Natural killer cell (primary cell): ENCODE measurements at regions not wholly inside any gene's neighbourhood (a gene's known extent, or its start where the extent isn't known, plus 50 kb on each side); places are given as distances from the start of the nearest gene placed in this dataset.

Source experiments
- ATAC-seq, 3 donors: fragments of 150-1000 bp in 2 of 3; fragments of 200-7000 bp in 1 of 3; cut with Tn5 transposase; 1 replicate in 1 of 3; 2 replicates in 2 of 3; pipeline ENCODE4 v1.10.0; 2021; ENCODE audit warnings: mild to moderate bottlenecking in 2 of 3, moderate library complexity in 2 of 3
- DNase-seq, 2 donors: peaks; one replicate each; pipeline versions ENCODE4 v3.0.0 to v3.0.0-alpha.2; 2013 to 2021; ENCODE audit warnings: mixed read lengths in 1 of 2
- H3K27ac ChIP-seq: one replicate; pipeline ENCODE4 v1.5.1; 2013; ENCODE audit warnings: mild to moderate bottlenecking, low read length
- H3K27me3 ChIP-seq: one replicate; pipeline ENCODE4 v1.6.1; 2013; ENCODE audit warnings: low read length; ENCODE audit not compliant: control insufficient read depth, insufficient read depth
- H3K36me3 ChIP-seq: one replicate; pipeline ENCODE4 v1.6.1; 2013; ENCODE audit warnings: low read length; ENCODE audit not compliant: control insufficient read depth, insufficient read depth
- H3K4me1 ChIP-seq: one replicate; pipeline ENCODE4 v1.6.1; 2013; ENCODE audit warnings: low read length; ENCODE audit not compliant: control insufficient read depth, insufficient read depth
- H3K4me3 ChIP-seq: one replicate; pipeline ENCODE4 v1.5.1; 2013; ENCODE audit warnings: low read length
- H3K9me3 ChIP-seq: one replicate; pipeline ENCODE4 v1.6.1; 2013; ENCODE audit warnings: low read length; ENCODE audit not compliant: control insufficient read depth, insufficient read depth
- H3K27ac Mint-ChIP-seq, 2 donors: one replicate each; pipeline ENCODE4 v1.8.0; 2022; ENCODE audit warnings: mild to moderate bottlenecking in 2 of 2, mixed read lengths in 2 of 2, moderate library complexity in 1 of 2
- H3K27me3 Mint-ChIP-seq, 2 donors: one replicate each; pipeline ENCODE4 v1.8.0; 2022; ENCODE audit warnings: low read depth in 2 of 2, mixed read lengths in 2 of 2
- H3K36me3 Mint-ChIP-seq: one replicate; pipeline ENCODE4 v1.8.0; 2022; ENCODE audit warnings: mixed read lengths
- H3K4me1 Mint-ChIP-seq, 2 donors: one replicate each; pipeline ENCODE4 v1.8.0; 2022; ENCODE audit warnings: mixed read lengths in 2 of 2
- H3K4me3 Mint-ChIP-seq: one replicate; pipeline ENCODE4 v1.8.0; 2022; ENCODE audit warnings: mild to moderate bottlenecking, moderate library complexity, mixed read lengths
- H3K9me3 Mint-ChIP-seq, 2 donors: one replicate each; pipeline ENCODE4 v1.8.0; 2022; ENCODE audit warnings: mixed read lengths in 2 of 2
- CTCF ChIP-seq: fragments of 200-600 bp; IDR thresholded peaks from one replicate; pipeline ENCODE4 v1.8.0; 2022; ENCODE audit warnings: antibody characterized with exemption
- WGBS: methylation state at CpG from one replicate; pipeline ENCODE4 v1.1.7; 2013; ENCODE audit warnings: missing lambda C conversion rate; ENCODE audit not compliant: insufficient coverage; 5-methylcytosine and 5-hydroxymethylcytosine counted together
- intact Hi-C: fragments of 100-400 bp; cut with micrococcal nuclease; formaldehyde crosslinking; loops from one replicate; pipeline ENCODE4 v1.14.2; 2022

- Mint-ChIP-seq H3K4me1 (no peaks in the 10 kb centered on the region), H3K9me3 (peaks cover 12 to 19% of the 10 kb centered on the region in 2 donors), H3K36me3 (no peaks in the 10 kb centered on the region), H3K27ac (no peak overlapping the region), H3K27me3 (no peaks in the 10 kb centered on the region), H3K4me3 (no peak overlapping the region)
- no peaks in the 10 kb centered on the region for H3K36me3 ChIP-seq
- no CpG with 5 or more reads among the region's 1 CpG for WGBS
- no peak overlapping the region for H3K4me3 ChIP-seq
- no peaks in the 10 kb centered on the region for H3K9me3 ChIP-seq
- intact Hi-C loops = no loop called here
- DNase-seq (no peak), ATAC-seq (no peak)
- H3K4me1 ChIP-seq = no peaks in the 10 kb centered on the region
- no peak overlapping the region for H3K27ac ChIP-seq
- no peaks in the 10 kb centered on the region for H3K27me3 ChIP-seq
- no peak for TF ChIP-seq CTCF
These were observed 1595.4 kb downstream of the PLA2G4A start for GRCh38 chr1:188424176-188424575.

- no peaks in the 10 kb centered on the region for H3K36me3 Mint-ChIP-seq
- H3K4me1 Mint-ChIP-seq = no peaks in the 10 kb centered on the region
- intact Hi-C loops = no loop called here
These were observed 1596.9 kb downstream of the PLA2G4A start for GRCh38 chr1:188425687-188426086.

GRCh38 chr1:188426561-188426960 is 1597.8 kb downstream of the PLA2G4A start:
- ATAC-seq = no peak
- peaks cover 15 to 22% of the 10 kb centered on the region in 2 donors for H3K9me3 Mint-ChIP-seq
- Histone ChIP-seq H3K4me3 (no peak overlapping the region), H3K4me1 (no peaks in the 10 kb centered on the region), H3K27me3 (no peaks in the 10 kb centered on the region), H3K27ac (no peak overlapping the region), H3K9me3 (no peaks in the 10 kb centered on the region), H3K36me3 (no peaks in the 10 kb centered on the region)
- TF ChIP-seq CTCF = no peak
- no peaks in the 10 kb centered on the region for H3K27me3 Mint-ChIP-seq
- H3K27ac Mint-ChIP-seq = no peak overlapping the region
- intact Hi-C loops = no loop called here
- H3K4me3 Mint-ChIP-seq = no peak overlapping the region
- H3K4me1 Mint-ChIP-seq = no peaks in the 10 kb centered on the region
- no peak for DNase-seq
- H3K36me3 Mint-ChIP-seq = no peaks in the 10 kb centered on the region

More at GRCh38 chr1:188425687-188426086, 1596.9 kb downstream of the PLA2G4A start:
- no peaks in the 10 kb centered on the region for H3K4me1 ChIP-seq
- H3K4me3 Mint-ChIP-seq = no peak overlapping the region
- H3K9me3 Mint-ChIP-seq = peaks cover 15 to 22% of the 10 kb centered on the region in 2 donors
- no peaks in the 10 kb centered on the region for H3K27me3 Mint-ChIP-seq
- no peak overlapping the region for H3K4me3 ChIP-seq
- DNase-seq (no peak), ATAC-seq (no peak)
- no peaks in the 10 kb centered on the region for H3K36me3 ChIP-seq
- H3K27ac ChIP-seq = no peak overlapping the region
- H3K27ac Mint-ChIP-seq = no peak overlapping the region
- no peaks in the 10 kb centered on the region for H3K9me3 ChIP-seq
- TF ChIP-seq CTCF = no peak
- no peaks in the 10 kb centered on the region for H3K27me3 ChIP-seq
- 75% methylated on average over 3 of the region's 4 CpGs for WGBS

GRCh38 chr1:188427642-188428041 is 1598.9 kb downstream of the PLA2G4A start:
- no CpG with 5 or more reads among the region's 2 CpGs for WGBS
- H3K4me3 Mint-ChIP-seq = no peak overlapping the region
- no peak for DNase-seq

More at GRCh38 chr1:188427642-188428041, 1598.9 kb downstream of the PLA2G4A start:
- Histone ChIP-seq H3K36me3 (no peaks in the 10 kb centered on the region), H3K27me3 (no peaks in the 10 kb centered on the region), H3K27ac (no peak overlapping the region), H3K4me1 (no peaks in the 10 kb centered on the region), H3K9me3 (no peaks in the 10 kb centered on the region), H3K4me3 (no peak overlapping the region)
- no peak overlapping the region for H3K27ac Mint-ChIP-seq
- no peak for ATAC-seq
- no peaks in the 10 kb centered on the region for H3K36me3 Mint-ChIP-seq
- intact Hi-C loops = no loop called here
- H3K9me3 Mint-ChIP-seq = peaks cover 12 to 22% of the 10 kb centered on the region in 2 donors
- H3K4me1 Mint-ChIP-seq = no peaks in the 10 kb centered on the region
- no peaks in the 10 kb centered on the region for H3K27me3 Mint-ChIP-seq
- no peak for TF ChIP-seq CTCF
